CD4-positive, alpha-beta T cell treated with Interleukin-2 at 100 ng/mL for 4 hours (primary cell): ENCODE measurements at regions not wholly inside any gene's neighbourhood (a gene's known extent, or its start where the extent isn't known, plus 50 kb on each side); places are given as distances from the start of the nearest gene placed in this dataset.
A peak's percentile ranks its signal among the peaks of the same experiment; 100 is the strongest.

ENCODE experiments used
- DNase-seq: peaks from one replicate; pipeline ENCODE4 v3.0.0-alpha.2; 2020; ENCODE audit warnings: low spot score

- DNase-seq = no peak
These were observed 186.3 kb upstream of the HNRNPA3 start for GRCh38 chr2:177026253-177026652.

- no peak for DNase-seq
These were observed 185.6 kb upstream of the HNRNPA3 start for GRCh38 chr2:177026956-177027355.

GRCh38 chr2:177028296-177028695, 184.3 kb upstream of the HNRNPA3 start:
- no peak for DNase-seq

GRCh38 chr2:177029075-177029474, 183.5 kb upstream of the HNRNPA3 start:
- no peak for DNase-seq

- peak; percentile 2 for DNase-seq
These were observed 183.1 kb upstream of the HNRNPA3 start for GRCh38 chr2:177029501-177029900.

- DNase-seq = no peak
These were observed 182.7 kb upstream of the HNRNPA3 start for GRCh38 chr2:177029901-177030300.

- DNase-seq = no peak
These were observed 182.0 kb upstream of the HNRNPA3 start for GRCh38 chr2:177030451-177031105.

- DNase-seq = no peak
These were observed 181.0 kb upstream of the HNRNPA3 start for GRCh38 chr2:177031438-177032180.

- DNase-seq = no peak
These were observed 175.8 kb upstream of the HNRNPA3 start for GRCh38 chr2:177036747-177037146.

GRCh38 chr2:177037569-177037968, 175.0 kb upstream of the HNRNPA3 start:
- no peak for DNase-seq

GRCh38 chr2:177038787-177039484, 173.7 kb upstream of the HNRNPA3 start:
- no peak for DNase-seq

GRCh38 chr2:177042311-177042710, 170.3 kb upstream of the HNRNPA3 start:
- no peak for DNase-seq

- DNase-seq = no peak
These were observed 167.9 kb upstream of the HNRNPA3 start for GRCh38 chr2:177044671-177045070.

GRCh38 chr2:177048981-177049380, 163.6 kb upstream of the HNRNPA3 start:
- DNase-seq = no peak

- DNase-seq = no peak
These were observed 161.3 kb upstream of the HNRNPA3 start for GRCh38 chr2:177051278-177051677.

GRCh38 chr2:177052471-177052870, 160.1 kb upstream of the HNRNPA3 start:
- DNase-seq = no peak

- no peak for DNase-seq
These were observed 159.6 kb upstream of the HNRNPA3 start for GRCh38 chr2:177053038-177053437.

- no peak for DNase-seq
These were observed 158.9 kb upstream of the HNRNPA3 start for GRCh38 chr2:177053716-177054115.

GRCh38 chr2:177056481-177056929, 156.1 kb upstream of the HNRNPA3 start:
- no peak for DNase-seq

- no peak for DNase-seq
These were observed 153.8 kb upstream of the HNRNPA3 start for GRCh38 chr2:177058747-177059146.

- DNase-seq = no peak
These were observed 153.3 kb upstream of the HNRNPA3 start for GRCh38 chr2:177059293-177059692.

GRCh38 chr2:177063331-177063730, 149.3 kb upstream of the HNRNPA3 start:
- no peak for DNase-seq

- DNase-seq = no peak
These were observed 148.2 kb upstream of the HNRNPA3 start for GRCh38 chr2:177064422-177064821.
